Activated naive CD8-positive, alpha-beta T cell treated with anti-CD3 and anti-CD28 coated beads for 36 hours (primary cell): ENCODE measurements at regions not wholly inside any gene's neighbourhood (a gene's known extent, or its start where the extent isn't known, plus 50 kb on each side); places are given as distances from the start of the nearest gene placed in this dataset.

Source experiments
- DNase-seq: peaks from one replicate; pipeline ENCODE4 v3.0.0; 2021
- H3K27ac Mint-ChIP-seq: one replicate; pipeline ENCODE4 v1.8.0; 2022; ENCODE audit warnings: mild to moderate bottlenecking, moderate library complexity, mixed read lengths
- H3K27me3 Mint-ChIP-seq: one replicate; pipeline ENCODE4 v1.8.0; 2022; ENCODE audit warnings: mild to moderate bottlenecking, mixed read lengths
- H3K36me3 Mint-ChIP-seq: one replicate; pipeline ENCODE4 v1.8.0; 2021; ENCODE audit warnings: mild to moderate bottlenecking, mixed read lengths
- H3K4me1 Mint-ChIP-seq: one replicate; pipeline ENCODE4 v1.8.0; 2021; ENCODE audit warnings: mixed read lengths
- H3K4me3 Mint-ChIP-seq: one replicate; pipeline ENCODE4 v1.8.0; 2022; ENCODE audit warnings: mild to moderate bottlenecking, moderate library complexity, mixed read lengths
- H3K9me3 Mint-ChIP-seq: one replicate; pipeline ENCODE4 v1.8.0; 2022; ENCODE audit warnings: mixed read lengths

DNA sequence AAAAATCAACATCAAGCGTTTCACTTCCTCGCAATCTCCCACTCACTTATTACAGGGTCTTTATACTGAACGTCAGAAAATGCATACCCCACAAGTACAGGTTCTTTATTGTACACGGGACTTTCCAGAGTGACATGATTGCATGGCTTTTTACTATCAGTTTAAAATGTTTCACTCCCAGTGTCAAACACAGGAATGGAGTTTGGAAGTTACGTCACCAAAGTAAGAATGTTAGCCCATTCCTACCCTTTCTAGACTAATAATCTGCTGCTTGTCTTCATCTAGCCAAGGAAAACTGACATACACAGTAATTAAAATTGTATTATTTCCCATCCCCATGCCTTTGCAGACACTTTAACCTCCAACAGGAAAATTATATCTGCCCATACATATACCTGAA is 624.2 kb downstream of the BCL11B start:
- no peak for DNase-seq
- H3K9me3 Mint-ChIP-seq, result peaks cover 2% of the 10 kb centered on the region
- no peak overlapping the region for H3K4me3 Mint-ChIP-seq
- no peaks in the 10 kb centered on the region for H3K36me3 Mint-ChIP-seq
- no peaks in the 10 kb centered on the region for H3K27me3 Mint-ChIP-seq
- no peak overlapping the region for H3K27ac Mint-ChIP-seq
- peaks cover 2% of the 10 kb centered on the region for H3K4me1 Mint-ChIP-seq

DNA sequence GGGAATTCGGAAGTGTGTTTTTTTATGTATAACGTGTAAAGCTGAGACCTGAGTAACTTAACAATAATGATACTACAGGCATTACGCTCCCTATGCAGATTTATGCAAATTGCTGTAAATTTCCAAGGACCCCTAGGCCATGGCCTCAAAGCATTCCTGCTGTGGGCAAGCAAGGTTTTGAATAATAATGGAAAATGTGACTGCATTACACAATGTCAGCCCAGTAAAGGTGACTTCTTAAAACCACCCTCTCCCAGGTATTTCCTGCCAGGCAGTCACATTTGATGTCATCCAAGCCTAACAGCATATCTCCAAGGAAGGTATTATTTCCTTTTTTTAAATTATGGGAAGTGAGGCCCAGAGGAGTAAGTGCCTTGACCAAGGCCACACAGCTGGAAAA is 621.0 kb downstream of the BCL11B start:
- H3K27me3 Mint-ChIP-seq, result no peaks in the 10 kb centered on the region
- DNase-seq, result no peak
- H3K4me1 Mint-ChIP-seq, result peaks cover 2% of the 10 kb centered on the region
- H3K36me3 Mint-ChIP-seq, result peaks cover 6% of the 10 kb centered on the region
- peaks cover 5% of the 10 kb centered on the region for H3K9me3 Mint-ChIP-seq
- H3K27ac Mint-ChIP-seq, result no peak overlapping the region
- no peak overlapping the region for H3K4me3 Mint-ChIP-seq

DNA sequence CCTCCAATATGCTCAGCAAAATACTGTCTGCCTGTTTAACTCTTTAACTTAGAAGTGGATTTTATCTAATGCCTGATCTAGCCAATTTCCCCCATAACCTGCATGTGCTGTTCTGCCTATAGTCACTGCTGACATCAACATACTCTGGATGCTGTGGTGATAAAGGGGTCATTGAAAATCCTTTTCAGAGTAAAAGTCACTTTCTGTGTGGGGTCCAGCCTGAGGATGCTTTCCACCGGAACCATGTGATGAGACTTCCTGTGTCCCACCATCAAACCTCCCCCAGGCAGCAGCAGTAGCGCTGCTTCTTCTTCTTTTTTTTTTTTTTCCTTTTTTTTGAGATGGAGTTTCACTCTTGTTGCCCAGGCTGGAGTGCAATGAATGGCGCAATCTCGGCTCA is 607.0 kb downstream of the BCL11B start:
- no peak overlapping the region for H3K4me3 Mint-ChIP-seq
- no peak overlapping the region for H3K27ac Mint-ChIP-seq
- peak; percentile 6 for DNase-seq
- no peaks in the 10 kb centered on the region for H3K9me3 Mint-ChIP-seq
- no peaks in the 10 kb centered on the region for H3K27me3 Mint-ChIP-seq
- peaks cover 6% of the 10 kb centered on the region for H3K4me1 Mint-ChIP-seq
- H3K36me3 Mint-ChIP-seq, result no peaks in the 10 kb centered on the region

DNA sequence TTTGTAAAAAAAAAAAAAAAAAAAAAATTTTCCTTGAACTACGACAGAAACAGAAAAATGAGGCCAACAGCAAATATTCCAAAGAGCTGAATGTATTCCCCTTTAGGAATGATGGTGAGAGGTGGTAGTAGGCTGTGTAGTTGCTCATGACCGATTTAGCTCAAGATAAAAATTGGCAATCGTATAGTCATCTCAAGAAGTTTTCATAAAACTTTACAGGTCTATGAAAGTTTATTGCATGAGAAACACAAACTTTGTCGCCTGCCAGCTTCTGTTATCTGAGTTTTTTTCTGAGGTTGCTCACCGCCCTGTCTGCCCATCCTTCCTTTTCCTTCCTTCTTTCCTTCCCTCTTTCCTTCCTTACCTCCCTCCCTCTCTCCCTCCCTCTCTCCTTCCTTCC is 605.5 kb downstream of the BCL11B start:
- Mint-ChIP-seq H3K36me3 (no peaks in the 10 kb centered on the region), H3K27ac (no peak overlapping the region)

DNA sequence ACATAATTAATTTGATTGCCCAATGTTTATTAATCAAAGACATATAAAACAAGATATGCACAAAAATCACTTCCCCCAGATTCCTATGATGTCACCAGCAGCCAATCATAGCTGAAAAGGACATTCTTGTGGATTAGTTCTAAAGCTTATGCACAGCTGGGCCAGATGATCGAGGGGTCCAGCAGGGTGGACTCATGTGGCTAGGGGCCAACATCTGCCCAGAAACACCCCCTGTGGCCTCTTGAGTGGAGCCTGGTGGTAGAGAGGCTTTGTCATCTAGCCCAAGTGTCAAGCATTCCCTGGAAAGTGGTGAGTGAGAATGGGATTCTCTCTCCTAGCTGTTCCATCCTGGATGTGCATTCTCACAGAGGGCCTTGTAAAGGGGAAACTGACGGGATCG is 590.0 kb downstream of the BCL11B start:
- no peak overlapping the region for H3K4me3 Mint-ChIP-seq
- no peak overlapping the region for H3K27ac Mint-ChIP-seq
- no peaks in the 10 kb centered on the region for H3K27me3 Mint-ChIP-seq
- peaks cover 5% of the 10 kb centered on the region for H3K9me3 Mint-ChIP-seq
- no peaks in the 10 kb centered on the region for H3K4me1 Mint-ChIP-seq
- no peaks in the 10 kb centered on the region for H3K36me3 Mint-ChIP-seq
- no peak for DNase-seq

More for the DNA sequence above, 605.5 kb downstream of the BCL11B start:
- Mint-ChIP-seq H3K9me3 (no peaks in the 10 kb centered on the region), H3K4me3 (no peak overlapping the region), H3K4me1 (peaks cover 6% of the 10 kb centered on the region), H3K27me3 (no peaks in the 10 kb centered on the region)
- DNase-seq, result no peak

GRCh38 chr14:98682726-98683125 is 589.3 kb downstream of the BCL11B start:
- Mint-ChIP-seq H3K36me3 (no peaks in the 10 kb centered on the region), H3K27ac (no peak overlapping the region), H3K27me3 (no peaks in the 10 kb centered on the region), H3K9me3 (peaks cover 5% of the 10 kb centered on the region), H3K4me3 (no peak overlapping the region), H3K4me1 (no peaks in the 10 kb centered on the region)
- DNase-seq, result no peak

- no peak for DNase-seq
- H3K4me3 Mint-ChIP-seq, result no peak overlapping the region
- no peaks in the 10 kb centered on the region for H3K27me3 Mint-ChIP-seq
- H3K4me1 Mint-ChIP-seq, result no peaks in the 10 kb centered on the region
- H3K27ac Mint-ChIP-seq, result no peak overlapping the region
- H3K36me3 Mint-ChIP-seq, result no peaks in the 10 kb centered on the region
- H3K9me3 Mint-ChIP-seq, result no peaks in the 10 kb centered on the region
Measured at GRCh38 chr14:98684468-98684867, 587.5 kb downstream of the BCL11B start.

- no peaks in the 10 kb centered on the region for H3K4me1 Mint-ChIP-seq
Measured at GRCh38 chr14:98685725-98686124, 586.3 kb downstream of the BCL11B start.

GRCh38 chr14:98688446-98688845 is 583.6 kb downstream of the BCL11B start:
- H3K27ac Mint-ChIP-seq, result no peak overlapping the region
- no peaks in the 10 kb centered on the region for H3K36me3 Mint-ChIP-seq
- H3K9me3 Mint-ChIP-seq, result no peaks in the 10 kb centered on the region
- no peaks in the 10 kb centered on the region for H3K27me3 Mint-ChIP-seq
- no peak for DNase-seq
- peaks cover 2% of the 10 kb centered on the region for H3K4me1 Mint-ChIP-seq
- no peak overlapping the region for H3K4me3 Mint-ChIP-seq

More at GRCh38 chr14:98685725-98686124, 586.3 kb downstream of the BCL11B start:
- Mint-ChIP-seq H3K27ac (no peak overlapping the region), H3K27me3 (no peaks in the 10 kb centered on the region), H3K9me3 (no peaks in the 10 kb centered on the region), H3K36me3 (no peaks in the 10 kb centered on the region), H3K4me3 (no peak overlapping the region)
- DNase-seq, result no peak

DNA sequence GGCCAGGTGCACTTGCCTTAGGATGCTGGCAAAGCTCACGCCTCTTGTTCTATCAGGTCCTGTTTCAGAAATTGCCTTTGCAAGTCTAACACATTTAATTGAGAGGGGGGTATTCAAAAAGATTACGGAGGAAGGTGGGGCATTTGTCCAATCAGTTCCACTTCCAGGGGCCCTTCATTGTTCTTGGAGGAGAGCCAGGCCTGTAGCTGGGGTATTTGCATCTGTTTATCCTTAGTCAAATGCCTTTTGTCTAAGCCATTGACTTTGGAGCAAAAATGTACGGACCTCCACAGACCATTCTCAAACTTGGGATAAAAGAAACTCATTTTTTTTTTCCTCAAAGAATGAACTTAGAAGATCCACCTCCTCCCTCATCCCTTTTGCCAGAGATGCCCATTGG is 582.0 kb downstream of the BCL11B start:
- Mint-ChIP-seq H3K4me3 (no peak overlapping the region), H3K4me1 (peaks cover 2% of the 10 kb centered on the region), H3K36me3 (no peaks in the 10 kb centered on the region), H3K9me3 (no peaks in the 10 kb centered on the region), H3K27ac (no peak overlapping the region), H3K27me3 (no peaks in the 10 kb centered on the region)
- no peak for DNase-seq

DNA sequence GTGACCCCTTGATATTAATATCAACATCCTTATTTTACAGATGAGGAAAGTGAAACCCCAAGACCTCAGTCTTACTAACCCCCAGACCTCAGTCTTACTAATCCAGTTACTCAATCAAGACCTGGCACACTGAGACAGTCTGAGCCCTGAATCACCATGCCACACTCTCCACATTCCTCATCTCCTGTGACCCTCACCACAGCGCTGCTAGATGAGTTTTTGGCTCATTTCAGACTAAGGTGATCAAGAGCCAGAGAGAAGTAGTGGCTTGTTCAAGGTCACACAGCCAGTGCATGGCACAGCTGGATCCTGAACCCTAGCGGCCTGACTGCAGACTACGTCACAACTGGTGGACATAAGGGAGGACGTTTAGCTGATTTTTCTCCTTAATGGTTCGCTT is 579.2 kb downstream of the BCL11B start:
- Mint-ChIP-seq H3K27me3 (no peaks in the 10 kb centered on the region), H3K36me3 (peaks cover 5% of the 10 kb centered on the region), H3K4me1 (peaks cover 2% of the 10 kb centered on the region), H3K4me3 (no peak overlapping the region), H3K9me3 (peaks cover 7% of the 10 kb centered on the region), H3K27ac (no peak overlapping the region)
- DNase-seq, result no peak

DNA sequence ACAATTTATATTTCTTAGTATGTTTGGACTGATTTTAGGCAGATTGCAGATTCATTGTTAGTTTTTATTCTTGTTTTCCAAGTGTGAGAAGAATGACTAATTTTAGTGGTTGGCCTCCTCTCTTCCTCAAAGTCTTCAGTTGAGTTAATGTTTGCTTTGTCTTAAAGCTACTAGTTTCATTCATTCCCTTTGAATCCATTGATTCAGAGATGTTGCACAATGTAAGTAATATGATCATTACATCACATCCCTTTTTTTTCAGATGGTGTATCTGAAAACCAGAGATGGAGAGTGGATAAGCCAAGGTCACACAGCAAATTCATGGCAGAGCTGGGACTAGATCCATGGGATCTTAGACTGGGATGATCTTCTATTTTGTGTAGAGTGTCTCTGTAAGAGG is 577.5 kb downstream of the BCL11B start:
- Mint-ChIP-seq H3K4me1 (peaks cover 2% of the 10 kb centered on the region), H3K9me3 (peaks cover 7% of the 10 kb centered on the region), H3K4me3 (no peak overlapping the region), H3K36me3 (peaks cover 5% of the 10 kb centered on the region), H3K27ac (no peak overlapping the region), H3K27me3 (no peaks in the 10 kb centered on the region)
- no peak for DNase-seq

- Mint-ChIP-seq H3K4me3 (no peak overlapping the region), H3K4me1 (peaks cover 4% of the 10 kb centered on the region), H3K9me3 (peaks cover 7% of the 10 kb centered on the region), H3K27me3 (no peaks in the 10 kb centered on the region), H3K27ac (no peak overlapping the region), H3K36me3 (peaks cover 5% of the 10 kb centered on the region)
- no peak for DNase-seq
Measured at GRCh38 chr14:98695809-98696208, 576.2 kb downstream of the BCL11B start.

GRCh38 chr14:98698341-98698740 is 573.7 kb downstream of the BCL11B start:
- Mint-ChIP-seq H3K4me3 (no peak overlapping the region), H3K9me3 (peaks cover 11% of the 10 kb centered on the region), H3K36me3 (peaks cover 5% of the 10 kb centered on the region)

DNA sequence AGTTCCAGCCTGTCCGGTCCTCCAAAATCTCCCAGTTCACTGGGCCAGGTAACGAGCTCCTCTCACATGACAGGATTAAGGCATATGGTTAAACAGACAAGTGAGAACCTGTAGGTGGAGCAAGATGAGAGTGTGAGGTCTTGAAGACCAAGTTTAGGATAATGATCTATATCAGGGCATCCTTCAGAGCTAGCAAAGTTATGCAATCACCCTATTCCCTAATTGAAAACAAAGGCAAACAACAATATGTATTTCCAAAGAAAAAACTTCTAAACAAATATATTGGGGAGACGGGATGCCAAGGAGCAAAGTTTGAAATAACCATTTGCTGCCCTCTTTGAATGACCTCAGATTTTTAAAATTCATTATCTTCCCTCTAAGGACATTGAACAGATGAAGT is 571.2 kb downstream of the BCL11B start:
- H3K27ac Mint-ChIP-seq, result no peak overlapping the region
- H3K4me1 Mint-ChIP-seq, result peaks cover 21% of the 10 kb centered on the region
- no peaks in the 10 kb centered on the region for H3K27me3 Mint-ChIP-seq
- no peak for DNase-seq
- H3K36me3 Mint-ChIP-seq, result peaks cover 4% of the 10 kb centered on the region
- peaks cover 11% of the 10 kb centered on the region for H3K9me3 Mint-ChIP-seq
- no peak overlapping the region for H3K4me3 Mint-ChIP-seq

More at GRCh38 chr14:98698341-98698740, 573.7 kb downstream of the BCL11B start:
- Mint-ChIP-seq H3K27ac (no peak overlapping the region), H3K4me1 (peaks cover 5% of the 10 kb centered on the region), H3K27me3 (no peaks in the 10 kb centered on the region)
- no peak for DNase-seq

DNA sequence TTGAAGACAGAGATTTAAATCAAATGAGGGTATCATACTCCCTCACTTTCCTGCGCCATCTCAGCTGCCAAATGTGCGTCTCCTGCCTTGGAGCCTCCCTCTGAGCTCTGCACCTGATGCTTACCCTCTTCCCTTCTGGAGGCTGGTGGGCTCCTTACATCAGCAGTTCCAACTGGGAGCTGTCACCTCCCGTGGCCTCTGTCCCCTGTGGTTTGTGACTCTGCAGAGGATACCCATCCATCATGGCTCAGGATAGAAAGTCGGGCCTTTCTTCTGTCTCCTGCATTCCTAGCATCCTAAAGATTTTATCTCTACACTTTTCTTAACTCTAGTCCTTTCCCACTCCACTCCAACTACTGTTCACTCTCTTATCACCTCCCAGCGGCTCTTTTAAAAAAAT is 570.6 kb downstream of the BCL11B start:
- H3K4me1 Mint-ChIP-seq, result peaks cover 22% of the 10 kb centered on the region
- H3K27me3 Mint-ChIP-seq, result no peaks in the 10 kb centered on the region
- DNase-seq, result no peak
- peaks cover 11% of the 10 kb centered on the region for H3K9me3 Mint-ChIP-seq
- H3K4me3 Mint-ChIP-seq, result no peak overlapping the region
- peaks cover 3% of the 10 kb centered on the region for H3K36me3 Mint-ChIP-seq
- no peak overlapping the region for H3K27ac Mint-ChIP-seq

DNA sequence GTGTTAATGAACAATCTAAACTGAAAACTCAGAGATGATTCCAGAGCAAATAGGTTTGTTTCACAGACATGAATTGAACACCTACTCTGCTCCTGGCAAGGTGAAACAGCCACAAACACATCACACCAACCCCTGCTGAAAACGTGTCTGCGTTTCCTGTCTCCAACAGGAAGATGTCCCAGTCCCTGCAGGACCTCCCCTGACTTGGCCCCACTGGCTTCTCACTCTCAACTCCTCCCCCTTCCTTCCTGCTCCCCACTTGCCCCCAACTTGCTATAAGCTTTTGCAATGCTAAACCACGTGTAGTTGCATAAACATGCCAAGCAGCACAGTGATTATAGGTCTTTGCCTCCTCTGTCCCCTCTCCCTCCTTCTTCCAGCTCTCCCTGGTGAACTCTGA is 567.6 kb downstream of the BCL11B start:
- peak overlapping the region; percentile 38 for H3K4me3 Mint-ChIP-seq
- H3K36me3 Mint-ChIP-seq, result no peaks in the 10 kb centered on the region
- no peak for DNase-seq

More for the DNA sequence above, 567.6 kb downstream of the BCL11B start:
- H3K27me3 Mint-ChIP-seq, result no peaks in the 10 kb centered on the region
- peaks cover 5% of the 10 kb centered on the region for H3K9me3 Mint-ChIP-seq
- H3K4me1 Mint-ChIP-seq, result peaks cover 29% of the 10 kb centered on the region
- H3K27ac Mint-ChIP-seq, result peak overlapping the region; percentile 66
